Right forelimb (tissue), 1 donor: ENCODE measurements at regions not wholly inside any gene's neighbourhood (a gene's known extent, or its start where the extent isn't known, plus 50 kb on each side); places are given as distances from the start of the nearest gene placed in this dataset.

Experiments
- DNase-seq: peaks from one replicate; pipeline ENCODE4 v3.0.0-alpha.2; 2018

GRCh38 chr3:18295171-18295920 lies 129.8 kb downstream of the SATB1 start:
- no peak for DNase-seq

DNA sequence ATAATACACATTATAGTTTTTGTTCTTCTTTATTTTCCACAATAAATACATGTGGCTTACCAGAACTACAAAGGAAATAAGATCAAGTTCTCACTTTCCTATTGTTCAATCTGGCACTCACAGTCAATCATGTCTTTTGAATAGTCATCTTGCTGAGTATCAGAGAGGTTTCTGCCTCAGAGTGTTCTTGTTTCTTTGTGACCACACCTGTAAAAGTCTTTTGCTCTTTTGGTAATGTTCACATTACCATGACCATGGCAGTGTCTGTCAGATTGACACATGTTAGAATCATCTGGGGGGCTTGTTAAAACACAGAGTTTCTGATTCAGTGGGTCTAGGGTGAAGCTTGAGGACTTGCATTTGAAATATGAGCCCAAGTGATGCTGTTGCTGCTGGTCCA lies 135.0 kb downstream of the SATB1 start:
- DNase-seq: no peak

GRCh38 chr3:18288243-18288642 lies 136.9 kb downstream of the SATB1 start:
- DNase-seq: no peak

DNA sequence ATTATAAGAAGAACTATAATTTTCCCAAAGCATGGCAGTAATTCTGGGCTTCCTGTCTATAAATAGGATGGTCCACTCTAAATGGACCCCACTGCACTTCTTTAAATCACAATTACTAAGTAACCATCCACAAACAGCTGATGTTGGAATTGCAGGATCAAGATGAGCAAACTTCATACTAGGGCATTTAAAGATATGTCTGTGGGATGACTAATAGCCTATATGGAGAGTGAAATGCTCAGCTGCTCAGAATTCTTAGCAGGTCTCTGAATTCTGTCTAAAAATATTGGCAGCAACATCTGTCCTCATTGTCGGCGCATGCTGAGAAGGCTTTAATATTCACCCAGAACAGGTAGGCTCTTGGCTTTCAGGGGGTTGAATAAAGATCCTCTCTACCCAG lies 140.4 kb downstream of the SATB1 start:
- DNase-seq: no peak

- no peak for DNase-seq
These were observed 141.5 kb downstream of the SATB1 start for GRCh38 chr3:18283680-18284079.

- no peak for DNase-seq
These were observed 142.6 kb downstream of the SATB1 start for GRCh38 chr3:18282507-18282906.

DNA sequence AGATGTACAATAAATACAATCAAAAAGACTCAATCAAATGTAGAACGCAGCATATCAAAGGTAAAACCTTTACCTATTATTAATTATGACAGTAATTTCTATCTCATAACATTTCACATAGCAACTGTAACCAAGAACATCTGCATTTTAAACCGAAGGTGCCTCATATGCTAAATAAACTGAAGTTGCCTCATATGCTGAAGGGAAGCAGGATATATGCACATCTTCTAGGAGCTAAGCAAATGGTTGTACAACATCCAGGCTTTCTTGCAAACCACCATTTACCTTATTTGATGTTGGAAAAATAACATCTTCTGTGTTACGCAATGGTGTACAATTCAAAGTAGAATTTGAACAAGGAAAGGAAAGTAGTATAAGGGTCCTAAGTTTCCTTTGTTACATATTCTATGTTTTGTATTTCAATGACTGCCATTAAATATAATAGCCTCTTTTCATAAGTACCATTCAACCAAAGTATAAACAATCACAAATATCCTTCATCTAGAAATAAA lies 145.9 kb downstream of the SATB1 start:
- DNase-seq: no peak

DNA sequence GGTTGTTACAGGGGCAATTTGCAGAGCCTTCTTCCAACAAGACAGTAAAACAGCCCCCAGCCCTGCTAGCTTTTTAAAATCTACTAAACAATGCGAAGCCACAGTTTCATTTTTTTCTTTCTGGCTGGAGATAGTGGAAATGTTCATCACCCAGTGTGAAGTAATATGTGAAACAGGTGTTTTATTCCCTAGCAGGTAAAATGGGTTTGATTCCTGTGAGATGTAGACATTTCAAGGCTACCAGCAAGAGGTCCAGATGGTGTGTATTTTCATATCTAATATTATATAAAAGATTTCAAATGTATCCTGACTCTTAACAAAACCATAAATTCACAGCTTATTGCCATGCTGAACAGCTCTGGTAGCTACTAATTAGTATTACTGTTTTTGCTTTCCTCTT lies 160.3 kb downstream of the SATB1 start:
- DNase-seq: no peak

DNA sequence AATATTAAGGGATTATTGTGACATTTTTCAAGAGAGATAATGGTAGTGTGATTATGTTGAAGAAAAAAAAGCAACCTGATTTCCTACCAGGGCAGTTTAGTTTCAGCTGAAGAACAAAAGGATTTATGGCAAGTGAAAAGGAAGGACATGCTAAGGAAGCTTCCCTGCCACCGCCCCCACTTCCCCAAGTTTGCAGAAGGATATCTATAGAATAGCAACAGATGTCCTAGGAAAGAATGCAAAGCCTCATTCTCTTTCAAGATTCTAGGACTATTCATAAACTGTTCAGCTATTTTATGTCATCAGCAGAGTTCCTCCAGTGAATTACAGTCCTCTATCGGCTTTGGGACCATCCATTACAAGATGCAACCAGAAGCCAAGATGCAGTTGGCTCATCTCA lies 160.8 kb downstream of the SATB1 start:
- no peak for DNase-seq

DNA sequence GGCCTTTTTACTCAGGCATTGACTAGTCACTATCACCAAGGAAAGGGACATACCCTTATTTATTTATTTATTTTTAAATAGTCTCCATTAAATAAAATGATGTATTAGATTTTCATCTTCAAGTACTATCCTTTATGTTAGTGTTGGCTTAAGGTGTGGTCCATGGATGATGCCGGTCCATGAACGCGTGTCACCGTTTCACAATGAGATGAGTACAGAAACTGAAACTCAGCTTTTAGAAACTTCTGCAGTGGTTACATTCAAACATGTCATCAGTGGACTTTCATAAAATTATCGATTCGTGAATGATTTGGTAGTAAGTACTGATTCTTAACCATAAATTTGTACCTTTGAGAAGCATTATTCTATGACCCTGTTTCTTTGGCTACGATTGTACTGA lies 166.6 kb downstream of the SATB1 start:
- DNase-seq: no peak

DNA sequence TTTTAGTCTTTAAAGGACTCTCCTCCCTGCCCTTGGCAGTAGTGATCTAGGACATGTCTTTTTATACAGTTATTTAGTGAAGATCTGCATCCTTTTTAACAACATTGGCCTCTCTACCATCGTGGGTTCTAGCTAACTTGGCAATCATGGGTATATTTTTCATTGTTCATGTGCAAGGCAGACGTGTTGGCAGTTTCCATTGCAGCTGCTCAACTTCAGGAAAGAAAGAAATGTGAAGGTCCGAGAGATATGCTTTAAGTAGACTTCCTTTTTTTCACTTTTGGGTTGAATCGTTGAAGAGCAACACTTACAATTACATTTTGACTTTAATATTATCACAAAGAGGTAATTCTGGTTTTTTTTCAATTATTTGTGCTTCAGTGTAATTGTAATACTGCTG lies 172.6 kb downstream of the SATB1 start:
- DNase-seq: no peak

DNA sequence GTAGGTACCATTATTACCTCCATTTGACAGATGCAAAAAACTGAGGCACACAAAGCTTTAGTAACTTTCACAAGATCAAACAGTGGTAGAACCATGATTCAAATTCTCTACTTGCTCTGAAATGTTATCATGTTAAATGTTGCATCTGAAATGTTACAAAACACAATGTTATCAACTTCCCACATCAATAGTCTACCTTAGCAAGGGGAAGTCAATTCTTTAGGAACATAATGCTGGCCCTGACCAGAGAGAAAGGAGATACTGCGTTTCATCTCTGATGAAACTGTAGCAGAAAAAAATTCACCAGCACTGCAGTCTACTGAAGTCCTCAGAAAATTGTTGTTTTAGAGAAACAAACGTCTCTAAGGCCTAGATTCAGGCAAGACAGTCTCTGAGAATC lies 174.1 kb downstream of the SATB1 start:
- no peak for DNase-seq

DNA sequence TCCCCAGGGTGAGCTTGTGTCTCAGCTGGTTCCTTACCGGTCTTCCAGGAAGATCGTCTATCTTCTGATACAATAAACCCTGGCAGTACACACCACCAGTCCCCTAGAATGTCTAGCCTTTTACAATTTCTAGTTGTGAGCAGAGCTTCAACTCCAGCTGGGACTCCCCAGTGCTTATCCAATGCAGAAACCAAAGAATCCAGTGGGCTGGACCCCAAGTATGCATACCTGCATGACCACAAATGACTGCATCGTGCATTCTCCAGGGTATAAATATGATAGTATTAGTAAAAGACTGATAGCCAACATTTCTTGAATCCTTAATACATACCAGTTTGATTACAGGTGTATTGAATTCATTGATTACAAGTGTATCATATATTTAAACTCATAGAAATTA lies 176.0 kb downstream of the SATB1 start:
- DNase-seq: no peak

GRCh38 chr3:18247776-18248310 lies 177.3 kb downstream of the SATB1 start:
- DNase-seq: no peak

DNA sequence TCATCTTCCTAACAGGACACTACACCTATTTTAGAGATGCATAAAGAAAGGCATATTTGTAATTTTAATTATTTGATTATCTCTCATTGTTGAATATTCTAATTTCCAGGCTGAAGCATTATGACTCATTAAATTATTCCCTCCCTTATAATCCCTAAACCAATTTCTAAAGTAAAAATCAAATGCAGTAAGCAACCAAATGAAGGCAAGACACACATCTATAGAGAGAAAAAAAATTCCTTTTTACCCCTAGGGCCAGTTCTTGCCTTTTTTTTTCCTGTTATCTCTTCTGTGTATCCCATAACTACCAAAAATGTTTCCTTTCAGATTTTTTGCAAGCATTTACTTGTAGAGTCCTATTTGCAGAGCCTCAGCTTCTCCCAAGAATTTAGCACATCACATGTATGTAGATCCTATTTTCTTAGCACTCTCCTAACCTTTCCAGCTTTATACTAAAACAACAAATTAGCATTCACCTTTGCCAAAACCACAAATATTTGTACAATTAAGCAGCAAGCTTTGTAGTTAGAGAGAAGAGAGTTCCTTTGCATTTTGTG lies 177.9 kb downstream of the SATB1 start:
- no peak for DNase-seq

DNA sequence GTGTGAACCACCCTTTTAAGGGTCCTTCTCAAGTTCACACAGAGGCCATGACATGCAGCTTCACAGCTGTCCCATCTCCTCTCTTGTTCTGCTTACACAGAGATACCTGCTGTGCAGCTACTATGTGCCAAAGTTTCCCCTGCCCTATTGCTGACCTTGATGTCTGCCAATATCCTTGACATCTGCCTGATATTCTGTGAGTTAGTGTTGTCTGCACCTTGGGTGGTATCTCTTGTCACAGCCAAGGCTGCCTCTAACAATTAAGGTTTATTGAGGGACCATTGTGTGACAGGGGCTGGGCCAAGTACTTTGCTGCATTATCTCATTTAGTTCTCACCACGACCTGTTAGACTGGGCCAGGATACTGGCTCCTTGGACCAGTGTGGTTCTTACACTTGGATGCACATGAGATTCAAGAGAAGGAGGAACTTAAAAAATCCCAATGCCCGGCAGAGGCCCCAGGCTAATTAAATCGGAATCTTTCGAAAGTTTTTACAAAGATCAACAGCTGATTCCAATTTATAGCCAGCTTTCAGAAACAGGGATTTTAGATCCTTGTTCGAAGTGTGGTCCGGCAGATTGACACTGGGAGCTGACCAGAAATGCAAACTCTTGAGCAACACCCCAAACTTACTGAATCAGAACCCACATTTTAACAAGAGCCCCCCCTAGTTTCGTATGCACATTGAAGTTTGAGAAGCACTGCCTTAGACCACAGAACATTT lies 178.6 kb downstream of the SATB1 start:
- no peak for DNase-seq

DNA sequence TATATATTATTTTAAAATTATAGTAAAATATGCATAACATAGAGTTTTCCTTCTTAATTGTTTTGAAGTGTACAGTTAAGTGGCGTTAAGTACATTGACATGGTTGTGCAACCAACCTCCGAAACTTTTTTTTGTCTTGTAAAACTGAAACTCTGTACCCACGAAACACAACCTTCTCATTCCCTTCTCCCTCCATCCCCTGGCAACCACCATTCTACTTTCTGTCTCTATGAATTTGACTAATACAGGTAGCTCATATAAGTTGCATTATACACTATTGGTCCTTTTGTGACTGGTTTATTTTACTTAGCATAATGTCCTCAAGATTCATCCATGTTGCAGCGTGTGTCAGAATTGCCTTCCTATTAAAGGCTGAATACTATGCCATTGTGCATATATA lies 179.4 kb downstream of the SATB1 start:
- no peak for DNase-seq

DNA sequence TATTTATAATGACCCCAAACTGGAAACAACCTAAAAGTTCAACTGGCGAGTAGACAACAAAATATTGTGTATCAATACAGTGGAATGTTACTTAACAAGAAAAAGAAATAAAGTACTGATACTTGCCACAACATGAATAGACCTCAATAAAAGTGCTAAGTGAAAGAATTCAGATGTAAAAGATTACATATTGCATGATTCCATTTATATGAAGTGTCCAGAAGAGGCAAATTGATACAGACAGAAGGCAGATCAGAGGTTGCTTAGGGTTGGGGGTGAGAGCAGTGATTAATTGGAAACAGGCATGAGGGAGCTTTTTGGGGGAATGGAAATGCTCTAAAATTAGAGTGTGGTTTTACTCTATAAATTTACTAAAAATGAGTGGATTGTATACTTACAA lies 183.3 kb downstream of the SATB1 start:
- DNase-seq: no peak

- no peak for DNase-seq
These were observed 185.5 kb downstream of the SATB1 start for GRCh38 chr3:18239674-18240073.

GRCh38 chr3:18238746-18239331 lies 186.3 kb downstream of the SATB1 start:
- no peak for DNase-seq

GRCh38 chr3:18238332-18238731 lies 186.8 kb downstream of the SATB1 start:
- DNase-seq: no peak

GRCh38 chr3:18237251-18238005 lies 187.7 kb downstream of the SATB1 start:
- no peak for DNase-seq

- DNase-seq: no peak
These were observed 188.4 kb downstream of the SATB1 start for GRCh38 chr3:18236726-18237125.
